PC-9 (cell line): ENCODE measurements at regions not wholly inside any gene's neighbourhood (a gene's known extent, or its start where the extent isn't known, plus 50 kb on each side); places are given as distances from the start of the nearest gene placed in this dataset.

Experiments
- EZH2 ChIP-seq: fragments of 200-600 bp; sonication (generic); IDR thresholded peaks from 2 replicates; pipeline ENCODE4 v1.8.0; 2017; ENCODE audit warnings: antibody characterized with exemption, low read depth
- TF ChIP-seq, protein P1 (sequence below): fragments of 200-600 bp; sonication (generic); conservative IDR thresholded peaks from 2 replicates; pipeline ENCODE4 v1.6.1; 2017; ENCODE audit warnings: mixed run types, antibody characterized with exemption, mild to moderate bottlenecking, moderate library complexity

DNA sequence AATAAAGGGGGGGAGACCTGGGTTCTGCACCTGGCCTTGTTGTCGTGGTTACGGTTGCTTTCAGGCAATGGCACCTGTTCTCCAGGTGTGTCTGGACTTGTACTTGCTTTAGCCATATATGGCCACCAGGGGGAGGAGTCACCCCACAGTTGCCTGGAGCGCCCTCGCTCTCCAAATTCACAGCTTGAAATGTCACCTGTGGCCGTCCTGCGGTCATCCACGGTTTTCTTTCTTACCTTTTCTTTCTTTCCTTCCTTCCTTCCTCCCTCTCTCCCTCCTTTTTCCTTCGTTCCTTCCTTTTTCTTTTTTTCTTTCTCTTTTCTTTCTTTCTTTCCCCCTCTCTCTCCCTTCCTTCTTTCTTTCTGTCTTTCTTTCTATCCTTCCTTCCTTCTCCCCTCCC is 157.2 kb upstream of the ZNF92 start:
- TF ChIP-seq, protein P1, sequence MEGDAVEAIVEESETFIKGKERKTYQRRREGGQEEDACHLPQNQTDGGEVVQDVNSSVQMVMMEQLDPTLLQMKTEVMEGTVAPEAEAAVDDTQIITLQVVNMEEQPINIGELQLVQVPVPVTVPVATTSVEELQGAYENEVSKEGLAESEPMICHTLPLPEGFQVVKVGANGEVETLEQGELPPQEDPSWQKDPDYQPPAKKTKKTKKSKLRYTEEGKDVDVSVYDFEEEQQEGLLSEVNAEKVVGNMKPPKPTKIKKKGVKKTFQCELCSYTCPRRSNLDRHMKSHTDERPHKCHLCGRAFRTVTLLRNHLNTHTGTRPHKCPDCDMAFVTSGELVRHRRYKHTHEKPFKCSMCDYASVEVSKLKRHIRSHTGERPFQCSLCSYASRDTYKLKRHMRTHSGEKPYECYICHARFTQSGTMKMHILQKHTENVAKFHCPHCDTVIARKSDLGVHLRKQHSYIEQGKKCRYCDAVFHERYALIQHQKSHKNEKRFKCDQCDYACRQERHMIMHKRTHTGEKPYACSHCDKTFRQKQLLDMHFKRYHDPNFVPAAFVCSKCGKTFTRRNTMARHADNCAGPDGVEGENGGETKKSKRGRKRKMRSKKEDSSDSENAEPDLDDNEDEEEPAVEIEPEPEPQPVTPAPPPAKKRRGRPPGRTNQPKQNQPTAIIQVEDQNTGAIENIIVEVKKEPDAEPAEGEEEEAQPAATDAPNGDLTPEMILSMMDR, result peak; percentile 82
- no peak for TF ChIP-seq EZH2
